ENCODE measurements at regions not wholly inside any gene's neighbourhood (a gene's known extent, or its start where the extent isn't known, plus 50 kb on each side); places are given as distances from the start of the nearest gene placed in this dataset.

- Histone ChIP-seq H3K36me3 (ENCODE audit: insufficient read depth, low read length) (no peaks in the 10 kb centered on the region), H3K9me3 (ENCODE audit: low read depth, low read length) (no peaks in the 10 kb centered on the region), H3K27me3 (ENCODE audit: insufficient read depth, low read length) (peaks cover 19% of the 10 kb centered on the region), H3K79me2 (ENCODE audit: insufficient read depth, low read length) (no peaks in the 10 kb centered on the region), H3K4me3 (ENCODE audit: insufficient read depth, low read length) (no peak overlapping the region), H3K27ac (ENCODE audit: low read depth, low read length) (no peak overlapping the region), H4K20me1 (ENCODE audit: insufficient read depth, low read length) (no peaks in the 10 kb centered on the region), H3K4me2 (ENCODE audit: insufficient read depth, low read length) (no peak overlapping the region), H3K4me1 (ENCODE audit: insufficient read depth, low read length) (no peaks in the 10 kb centered on the region), H2AFZ (ENCODE audit: low read length) (no peak overlapping the region)
- DNase-seq (ENCODE audit: insufficient read length, low spot score, missing footprints): no peak
- no peak for TF ChIP-seq CTCF (IDR thresholded peaks at IDR 0.05; ENCODE audit: extremely low read depth, low read depth, low read length)
Measured at GRCh38 chr17:77708936-77709335, 249.6 kb upstream of the TNRC6C start.

DNA sequence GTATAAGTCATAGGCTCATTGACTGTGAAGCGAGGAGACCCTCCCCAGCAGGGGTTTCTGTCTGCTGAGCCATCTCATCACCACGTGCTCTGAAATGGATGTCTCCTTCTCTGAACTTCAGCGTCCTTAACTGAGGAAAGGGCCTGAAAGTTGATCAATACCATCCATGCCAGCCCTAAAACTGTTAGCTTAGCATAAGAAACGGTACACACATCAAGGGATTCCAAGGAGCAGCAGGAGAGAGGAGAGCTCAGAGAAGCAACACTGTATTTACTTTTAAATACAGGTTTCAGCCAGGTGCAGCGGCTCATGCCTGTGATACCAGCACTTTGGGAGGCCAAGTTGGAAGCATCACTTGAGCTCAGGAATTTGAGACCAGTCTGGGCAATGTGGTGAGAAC lies 248.9 kb upstream of the TNRC6C start:
- no peaks in the 10 kb centered on the region for H3K79me2 ChIP-seq (ENCODE audit: insufficient read depth, low read length)
- H4K20me1 ChIP-seq (ENCODE audit: insufficient read depth, low read length): no peaks in the 10 kb centered on the region
- no peaks in the 10 kb centered on the region for H3K36me3 ChIP-seq (ENCODE audit: insufficient read depth, low read length)
- H3K4me2 ChIP-seq (ENCODE audit: insufficient read depth, low read length): no peak overlapping the region
- DNase-seq (ENCODE audit: insufficient read length, low spot score, missing footprints): no peak
- no peak for TF ChIP-seq CTCF (IDR thresholded peaks at IDR 0.05; ENCODE audit: extremely low read depth, low read depth, low read length)
- peaks cover 19% of the 10 kb centered on the region for H3K27me3 ChIP-seq (ENCODE audit: insufficient read depth, low read length)
- H3K27ac ChIP-seq (ENCODE audit: low read depth, low read length): no peak overlapping the region
- H3K4me1 ChIP-seq (ENCODE audit: insufficient read depth, low read length): no peaks in the 10 kb centered on the region
- no peak overlapping the region for H2AFZ ChIP-seq (ENCODE audit: low read length)
- no peaks in the 10 kb centered on the region for H3K9me3 ChIP-seq (ENCODE audit: low read depth, low read length)
- no peak overlapping the region for H3K4me3 ChIP-seq (ENCODE audit: insufficient read depth, low read length)

DNA sequence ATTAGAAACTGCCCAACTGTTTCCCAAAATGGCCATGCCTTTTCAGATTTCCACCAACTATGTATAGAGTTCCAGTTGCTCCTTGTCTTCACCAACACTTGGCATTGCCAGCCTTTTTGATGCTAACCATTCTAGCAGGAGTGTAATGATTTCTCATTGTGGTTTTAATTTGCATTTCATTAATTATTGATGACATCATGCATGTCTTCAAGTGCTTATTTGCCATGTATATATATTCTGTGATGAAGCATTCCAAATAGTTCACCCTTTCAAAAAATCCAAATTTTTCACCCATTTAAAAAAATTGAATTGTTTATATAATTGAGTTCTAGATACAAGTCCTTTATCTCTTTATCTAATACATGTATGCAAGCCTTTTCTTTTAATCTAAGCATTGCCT lies 245.9 kb upstream of the TNRC6C start:
- H3K79me2 ChIP-seq (ENCODE audit: insufficient read depth, low read length): no peaks in the 10 kb centered on the region
- TF ChIP-seq CTCF (IDR thresholded peaks at IDR 0.05; ENCODE audit: extremely low read depth, low read depth, low read length): no peak
- no peak overlapping the region for H2AFZ ChIP-seq (ENCODE audit: low read length)
- H3K9me3 ChIP-seq (ENCODE audit: low read depth, low read length): no peaks in the 10 kb centered on the region
- no peak overlapping the region for H3K4me3 ChIP-seq (ENCODE audit: insufficient read depth, low read length)
- no peak overlapping the region for H3K27ac ChIP-seq (ENCODE audit: low read depth, low read length)
- H4K20me1 ChIP-seq (ENCODE audit: insufficient read depth, low read length): no peaks in the 10 kb centered on the region
- DNase-seq (ENCODE audit: insufficient read length, low spot score, missing footprints): no peak
- no peaks in the 10 kb centered on the region for H3K36me3 ChIP-seq (ENCODE audit: insufficient read depth, low read length)
- no peak overlapping the region for H3K4me2 ChIP-seq (ENCODE audit: insufficient read depth, low read length)
- H3K4me1 ChIP-seq (ENCODE audit: insufficient read depth, low read length): no peaks in the 10 kb centered on the region
- peaks cover 18% of the 10 kb centered on the region for H3K27me3 ChIP-seq (ENCODE audit: insufficient read depth, low read length)

- no peak for DNase-seq (ENCODE audit: insufficient read length, low spot score, missing footprints)
- H4K20me1 ChIP-seq (ENCODE audit: insufficient read depth, low read length): no peaks in the 10 kb centered on the region
- H3K4me3 ChIP-seq (ENCODE audit: insufficient read depth, low read length): no peak overlapping the region
- peaks cover 9% of the 10 kb centered on the region for H3K27me3 ChIP-seq (ENCODE audit: insufficient read depth, low read length)
- H3K9me3 ChIP-seq (ENCODE audit: low read depth, low read length): no peaks in the 10 kb centered on the region
- no peaks in the 10 kb centered on the region for H3K79me2 ChIP-seq (ENCODE audit: insufficient read depth, low read length)
- no peaks in the 10 kb centered on the region for H3K4me1 ChIP-seq (ENCODE audit: insufficient read depth, low read length)
- no peaks in the 10 kb centered on the region for H3K36me3 ChIP-seq (ENCODE audit: insufficient read depth, low read length)
- no peak overlapping the region for H2AFZ ChIP-seq (ENCODE audit: low read length)
- no peak overlapping the region for H3K4me2 ChIP-seq (ENCODE audit: insufficient read depth, low read length)
- no peak overlapping the region for H3K27ac ChIP-seq (ENCODE audit: low read depth, low read length)
- TF ChIP-seq CTCF (IDR thresholded peaks at IDR 0.05; ENCODE audit: extremely low read depth, low read depth, low read length): no peak
Measured at GRCh38 chr17:77716289-77716926, 242.1 kb upstream of the TNRC6C start.
